ENCODE measurements at regions not wholly inside any gene's neighbourhood (a gene's known extent, or its start where the extent isn't known, plus 50 kb on each side); places are given as distances from the start of the nearest gene placed in this dataset.
A peak's percentile ranks its signal among the peaks of the same experiment; 100 is the strongest.

- DNase-seq = no peak
Measured at GRCh38 chr6:22673474-22673873, 104.1 kb downstream of the HDGFL1 start.

- DNase-seq = no peak
Measured at GRCh38 chr6:22680950-22681349, 111.6 kb downstream of the HDGFL1 start.

- DNase-seq = no peak
Measured at GRCh38 chr6:22681761-22682160, 112.4 kb downstream of the HDGFL1 start.

GRCh38 chr6:22682979-22683378, 113.6 kb downstream of the HDGFL1 start:
- no peak for DNase-seq

- DNase-seq = no peak
Measured at GRCh38 chr6:22690446-22690845, 121.1 kb downstream of the HDGFL1 start.

GRCh38 chr6:22694092-22694724, 124.8 kb downstream of the HDGFL1 start:
- no peak for DNase-seq

GRCh38 chr6:22696481-22696880, 127.1 kb downstream of the HDGFL1 start:
- DNase-seq = no peak

GRCh38 chr6:22697306-22697705, 127.9 kb downstream of the HDGFL1 start:
- DNase-seq = no peak

- DNase-seq = no peak
Measured at GRCh38 chr6:22699151-22699550, 129.8 kb downstream of the HDGFL1 start.

GRCh38 chr6:22706651-22707050, 137.3 kb downstream of the HDGFL1 start:
- DNase-seq = no peak

GRCh38 chr6:22708469-22708868, 139.1 kb downstream of the HDGFL1 start:
- no peak for DNase-seq

GRCh38 chr6:22709803-22710202, 140.4 kb downstream of the HDGFL1 start:
- DNase-seq = no peak

- no peak for DNase-seq
Measured at GRCh38 chr6:22716721-22717120, 147.4 kb downstream of the HDGFL1 start.

GRCh38 chr6:22717915-22718314, 148.5 kb downstream of the HDGFL1 start:
- no peak for DNase-seq

- no peak for DNase-seq
Measured at GRCh38 chr6:22722913-22723312, 153.5 kb downstream of the HDGFL1 start.

GRCh38 chr6:22726966-22727365, 157.6 kb downstream of the HDGFL1 start:
- no peak for DNase-seq

GRCh38 chr6:22727710-22728109, 158.3 kb downstream of the HDGFL1 start:
- DNase-seq = no peak

GRCh38 chr6:22732176-22732970, 163.0 kb downstream of the HDGFL1 start:
- DNase-seq = no peak

- DNase-seq = no peak
Measured at GRCh38 chr6:22736740-22737139, 167.4 kb downstream of the HDGFL1 start.

GRCh38 chr6:22737331-22737730, 168.0 kb downstream of the HDGFL1 start:
- peak; percentile 1 for DNase-seq

- DNase-seq = no peak
Measured at GRCh38 chr6:22738194-22738593, 168.8 kb downstream of the HDGFL1 start.

GRCh38 chr6:22747571-22747970, 178.2 kb downstream of the HDGFL1 start:
- no peak for DNase-seq

- no peak for DNase-seq
Measured at GRCh38 chr6:22748681-22749080, 179.3 kb downstream of the HDGFL1 start.

- DNase-seq = no peak
Measured at GRCh38 chr6:22749696-22750095, 180.3 kb downstream of the HDGFL1 start.

- DNase-seq = no peak
Measured at GRCh38 chr6:22751223-22751622, 181.9 kb downstream of the HDGFL1 start.

All from DMS 273 treated with DMSO at 0.1 percent for 48 hours (cell line).